H9 (cell line): ENCODE measurements at regions not wholly inside any gene's neighbourhood (a gene's known extent, or its start where the extent isn't known, plus 50 kb on each side); places are given as distances from the start of the nearest gene placed in this dataset.
A peak's percentile ranks its signal among the peaks of the same experiment; 100 is the strongest.

Source experiments
- DNase-seq: peaks from one replicate; pipeline ENCODE4 v3.0.0-alpha.2; 2017
- H2AFZ ChIP-seq: one replicate; pipeline ENCODE4 v1.6.1; 2013; ENCODE audit warnings: mild to moderate bottlenecking, low read length, control low read depth, moderate library complexity
- H2AK5ac ChIP-seq: 2 replicates; pipeline ENCODE4 v1.6.1; 2013; ENCODE audit warnings: low read length, control low read depth, mixed read lengths; ENCODE audit not compliant: insufficient read length
- H2BK120ac ChIP-seq: one replicate; pipeline ENCODE4 v1.6.1; 2013; ENCODE audit warnings: low read depth, mild to moderate bottlenecking, low read length, control low read depth, inconsistent platforms; ENCODE audit not compliant: poor library complexity, severe bottlenecking
- H2BK12ac ChIP-seq: 2 replicates; pipeline ENCODE4 v1.6.1; 2013; ENCODE audit warnings: low read length, control low read depth, mixed read lengths, low read depth; ENCODE audit not compliant: insufficient read length
- H2BK15ac ChIP-seq: 2 replicates; pipeline ENCODE4 v1.6.1; 2013; ENCODE audit warnings: low read depth, low read length, control low read depth
- H2BK20ac ChIP-seq: one replicate; pipeline ENCODE4 v1.6.1; 2013; ENCODE audit warnings: low read depth, mild to moderate bottlenecking, low read length, control low read depth, inconsistent platforms; ENCODE audit not compliant: poor library complexity, severe bottlenecking
- H2BK5ac ChIP-seq: 2 replicates; pipeline ENCODE4 v1.6.1; 2013; ENCODE audit warnings: low read length, control low read depth, mixed read lengths; ENCODE audit not compliant: insufficient read length
- H3K14ac ChIP-seq: 2 replicates; pipeline ENCODE4 v1.6.1; 2013; ENCODE audit warnings: low read length, control low read depth; ENCODE audit not compliant: insufficient read depth
- H3K18ac ChIP-seq: 2 replicates; pipeline ENCODE4 v1.6.1; 2013; ENCODE audit warnings: low read depth, mild to moderate bottlenecking, mixed read lengths, low read length, control low read depth; ENCODE audit not compliant: insufficient read length
- H3K23ac ChIP-seq: 2 replicates; pipeline ENCODE4 v1.6.1; 2013; ENCODE audit warnings: low read length, control low read depth, mixed read lengths, low read depth; ENCODE audit not compliant: insufficient read length
- H3K23me2 ChIP-seq: 2 replicates; pipeline ENCODE4 v1.6.1; 2013; ENCODE audit warnings: low read depth, mild to moderate bottlenecking, mixed read lengths, low read length, control low read depth; ENCODE audit not compliant: insufficient read length, poor library complexity, severe bottlenecking
- H3K27ac ChIP-seq: 2 replicates; pipeline ENCODE4 v1.5.1; 2013; ENCODE audit warnings: low read length, control low read depth, mixed read lengths, low read depth; ENCODE audit not compliant: insufficient read length
- H3K27me3 ChIP-seq: 2 replicates; pipeline ENCODE4 v1.6.1; 2013; ENCODE audit warnings: low read length, control low read depth, inconsistent platforms; ENCODE audit not compliant: insufficient read depth
- H3K4ac ChIP-seq: 2 replicates; pipeline ENCODE4 v1.6.1; 2013; ENCODE audit warnings: low read depth, mild to moderate bottlenecking, control low read depth, inconsistent platforms, low read length, moderate library complexity
- H3K4me1 ChIP-seq: 2 replicates; pipeline ENCODE4 v1.6.1; 2013; ENCODE audit warnings: low read length, control low read depth, inconsistent platforms; ENCODE audit not compliant: insufficient read depth
- H3K4me2 ChIP-seq: 2 replicates; pipeline ENCODE4 v1.6.1; 2013; ENCODE audit warnings: low read length, control low read depth, mixed read lengths; ENCODE audit not compliant: insufficient read length, insufficient read depth
- H3K56ac ChIP-seq: 2 replicates; pipeline ENCODE4 v1.6.1; 2013; ENCODE audit warnings: low read depth, mild to moderate bottlenecking, mixed read lengths, low read length, control low read depth; ENCODE audit not compliant: insufficient read length
- H3K79me1 ChIP-seq: 2 replicates; pipeline ENCODE4 v1.6.1; 2013; ENCODE audit warnings: low read depth, mild to moderate bottlenecking, moderate library complexity, low read length, control low read depth, inconsistent platforms; ENCODE audit not compliant: insufficient read depth, poor library complexity, severe bottlenecking
- H3K79me2 ChIP-seq: 2 replicates; pipeline ENCODE4 v1.6.1; 2013; ENCODE audit warnings: low read length, control low read depth, inconsistent platforms; ENCODE audit not compliant: insufficient read depth
- H3K9ac ChIP-seq: 2 replicates; pipeline ENCODE4 v1.6.1; 2013; ENCODE audit warnings: low read length, control low read depth, mixed read lengths; ENCODE audit not compliant: insufficient read length; ENCODE audit errors: extremely low read depth
- H3K9me3 ChIP-seq: one replicate; pipeline ENCODE4 v1.6.1; 2013; ENCODE audit warnings: low read depth, low read length, inconsistent platforms; ENCODE audit not compliant: control insufficient read depth
- H3T11ph ChIP-seq: one replicate; pipeline ENCODE4 v1.6.1; 2013; ENCODE audit warnings: mild to moderate bottlenecking, low read length, control low read depth, inconsistent platforms
- H4K20me1 ChIP-seq: one replicate; pipeline ENCODE4 v1.6.1; 2013; ENCODE audit not compliant: control insufficient read depth, insufficient read length, insufficient read depth
- H4K5ac ChIP-seq: 2 replicates; pipeline ENCODE4 v1.6.1; 2013; ENCODE audit warnings: low read depth, mild to moderate bottlenecking, mixed read lengths, low read length, control low read depth; ENCODE audit not compliant: insufficient read length
- H4K8ac ChIP-seq: replicated peaks from 2 replicates; pipeline ENCODE4 v1.6.1; 2013; ENCODE audit warnings: low read length, control low read depth, mixed read lengths, low read depth; ENCODE audit not compliant: insufficient read length
- H4K91ac ChIP-seq: 2 replicates; pipeline ENCODE4 v1.6.1; 2013; ENCODE audit warnings: low read depth, mild to moderate bottlenecking, moderate library complexity, mixed read lengths, low read length, control low read depth; ENCODE audit not compliant: insufficient read length
- H3K27ac Mint-ChIP-seq, 3 experiments: 2 replicates in 2 of 3; 3 replicates in 1 of 3; pipeline ENCODE4 v1.8.0; 2020 to 2021; ENCODE audit warnings: mixed read lengths in 3 of 3, mild to moderate bottlenecking in 1 of 3, moderate library complexity in 1 of 3
- H3K27me3 Mint-ChIP-seq: 2 replicates; pipeline ENCODE4 v1.8.0; 2021; ENCODE audit warnings: low read depth, mild to moderate bottlenecking, moderate library complexity, mixed read lengths
- H3K36me3 Mint-ChIP-seq, 3 experiments: 2 replicates in 2 of 3; 3 replicates in 1 of 3; pipeline ENCODE4 v1.8.0; 2020 to 2021; ENCODE audit warnings: low read depth in 3 of 3, mixed read lengths in 3 of 3; ENCODE audit not compliant: insufficient read depth in 1 of 3
- H3K4me1 Mint-ChIP-seq, 2 experiments: 2 replicates each; pipeline ENCODE4 v1.8.0; 2020; ENCODE audit warnings: mixed read lengths in 2 of 2
- H3K4me3 Mint-ChIP-seq, 2 experiments: 2 replicates in 1 of 2; 3 replicates in 1 of 2; pipeline ENCODE4 v1.8.0; 2020 to 2021; ENCODE audit warnings: mild to moderate bottlenecking in 2 of 2, mixed read lengths in 2 of 2, moderate library complexity in 1 of 2
- H3K9me3 Mint-ChIP-seq, 2 experiments: 2 replicates in 1 of 2; 3 replicates in 1 of 2; pipeline ENCODE4 v1.8.0; 2020; ENCODE audit warnings: mild to moderate bottlenecking in 2 of 2, mixed read lengths in 2 of 2, moderate library complexity in 1 of 2
- WGBS: extraction: QIAGEN DNeasy Blood & Tissue Kit; methylation state at CpG from one replicate; pipeline ENCODE4 v1.1.7; 2013; ENCODE audit warnings: missing lambda C conversion rate, low lambda C conversion rate, mixed read lengths; ENCODE audit not compliant: insufficient read length; ENCODE audit errors: extremely low coverage; 5-methylcytosine and 5-hydroxymethylcytosine counted together
- TF ChIP-seq, protein P1 (sequence below): fragments of 200-600 bp; sonication (generic); conservative IDR thresholded peaks from 3 replicates; pipeline ENCODE4 v1.8.0; 2021; ENCODE audit warnings: antibody characterized with exemption, mild to moderate bottlenecking

- Mint-ChIP-seq H3K9me3 (no peaks in the 10 kb centered on the region; a peak in 1 of 5 replicates), H3K27me3 (no peaks in the 10 kb centered on the region), H3K27ac (no peak overlapping the region), H3K4me3 (no peak overlapping the region), H3K36me3 (no peaks in the 10 kb centered on the region), H3K4me1 (peaks cover 52 to 55% of the 10 kb centered on the region in 2 experiments)
- WGBS = no CpG with 5 or more reads among the region's 5 CpGs
- Histone ChIP-seq H2BK15ac (no peak overlapping the region), H3K79me1 (no peaks in the 10 kb centered on the region), H3K4me1 (peaks cover 9% of the 10 kb centered on the region; the same call in 1 of the 2 replicates), H2BK120ac (no peak overlapping the region), H2AK5ac (no peak overlapping the region), H4K91ac (no peak overlapping the region), H3K18ac (no peak overlapping the region), H2AFZ (no peak overlapping the region), H4K8ac (no peak overlapping the region), H3K14ac (no peak overlapping the region), H3K56ac (no peak overlapping the region), H2BK5ac (no peak overlapping the region), H3K4ac (no peak overlapping the region), H3K4me2 (no peak overlapping the region), H3K23ac (no peak overlapping the region), H4K20me1 (no peaks in the 10 kb centered on the region), H3K27ac (no peak overlapping the region), H2BK12ac (no peak overlapping the region), H3K79me2 (no peaks in the 10 kb centered on the region), H3T11ph (no peak overlapping the region), H2BK20ac (peak overlapping the region; percentile 90), H4K5ac (no peak overlapping the region), H3K9ac (no peak overlapping the region), H3K9me3 (no peaks in the 10 kb centered on the region), H3K27me3 (no peaks in the 10 kb centered on the region), H3K23me2 (no peaks in the 10 kb centered on the region)
- no peak for DNase-seq
- TF ChIP-seq, protein P1, sequence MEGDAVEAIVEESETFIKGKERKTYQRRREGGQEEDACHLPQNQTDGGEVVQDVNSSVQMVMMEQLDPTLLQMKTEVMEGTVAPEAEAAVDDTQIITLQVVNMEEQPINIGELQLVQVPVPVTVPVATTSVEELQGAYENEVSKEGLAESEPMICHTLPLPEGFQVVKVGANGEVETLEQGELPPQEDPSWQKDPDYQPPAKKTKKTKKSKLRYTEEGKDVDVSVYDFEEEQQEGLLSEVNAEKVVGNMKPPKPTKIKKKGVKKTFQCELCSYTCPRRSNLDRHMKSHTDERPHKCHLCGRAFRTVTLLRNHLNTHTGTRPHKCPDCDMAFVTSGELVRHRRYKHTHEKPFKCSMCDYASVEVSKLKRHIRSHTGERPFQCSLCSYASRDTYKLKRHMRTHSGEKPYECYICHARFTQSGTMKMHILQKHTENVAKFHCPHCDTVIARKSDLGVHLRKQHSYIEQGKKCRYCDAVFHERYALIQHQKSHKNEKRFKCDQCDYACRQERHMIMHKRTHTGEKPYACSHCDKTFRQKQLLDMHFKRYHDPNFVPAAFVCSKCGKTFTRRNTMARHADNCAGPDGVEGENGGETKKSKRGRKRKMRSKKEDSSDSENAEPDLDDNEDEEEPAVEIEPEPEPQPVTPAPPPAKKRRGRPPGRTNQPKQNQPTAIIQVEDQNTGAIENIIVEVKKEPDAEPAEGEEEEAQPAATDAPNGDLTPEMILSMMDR = no peak
Observed at GRCh38 chr5:107769519-107769918, 98.8 kb upstream of the EFNA5 start.
